Hepatocyte (in vitro differentiated cells): ENCODE measurements at regions not wholly inside any gene's neighbourhood (a gene's known extent, or its start where the extent isn't known, plus 50 kb on each side); places are given as distances from the start of the nearest gene placed in this dataset.

ENCODE experiments used
- CTCF ChIP-seq: fragments of 200-600 bp; sonication (generic); IDR thresholded peaks from 2 replicates; pipeline ENCODE4 v1.5.1; 2016; ENCODE audit warnings: antibody characterized with exemption, mild to moderate bottlenecking; ENCODE audit not compliant: poor library complexity
- EZH2 ChIP-seq: fragments of 200-600 bp; sonication (generic); IDR thresholded peaks from 2 replicates; pipeline ENCODE4 v1.6.1; 2016; ENCODE audit warnings: antibody characterized with exemption, mild to moderate bottlenecking, borderline replicate concordance
- EZH2phosphoT487 ChIP-seq: fragments of 200-600 bp; sonication (generic); IDR thresholded peaks from one replicate; pipeline ENCODE4 v1.6.1; 2018; ENCODE audit warnings: antibody characterized with exemption, mild to moderate bottlenecking, low read depth, moderate library complexity; ENCODE audit not compliant: unreplicated experiment, severe bottlenecking

DNA sequence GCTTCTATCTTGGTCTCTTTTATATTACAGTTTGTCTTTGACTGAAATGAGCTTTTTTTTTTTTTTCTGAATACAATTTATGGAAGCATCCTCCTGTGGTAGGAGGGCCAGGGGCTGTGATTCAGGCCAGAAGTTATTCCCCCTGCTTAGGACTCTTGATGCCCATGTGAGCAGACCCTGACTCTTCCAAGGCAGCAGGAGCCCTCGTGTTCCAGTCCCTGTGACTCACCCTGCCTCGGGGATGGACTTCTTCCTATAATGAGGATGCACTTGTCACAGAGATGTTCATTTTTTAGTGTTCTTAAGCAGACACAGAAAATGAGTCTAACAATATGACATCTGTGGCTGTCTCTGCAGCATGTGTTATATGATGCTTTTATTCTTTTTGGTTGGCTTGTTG, 1293.7 kb upstream of the AUTS2 start:
- TF ChIP-seq CTCF (no peak), EZH2 (no peak), EZH2phosphoT487 (no peak)
